ENCODE measurements at regions not wholly inside any gene's neighbourhood (a gene's known extent, or its start where the extent isn't known, plus 50 kb on each side); places are given as distances from the start of the nearest gene placed in this dataset.

DNA sequence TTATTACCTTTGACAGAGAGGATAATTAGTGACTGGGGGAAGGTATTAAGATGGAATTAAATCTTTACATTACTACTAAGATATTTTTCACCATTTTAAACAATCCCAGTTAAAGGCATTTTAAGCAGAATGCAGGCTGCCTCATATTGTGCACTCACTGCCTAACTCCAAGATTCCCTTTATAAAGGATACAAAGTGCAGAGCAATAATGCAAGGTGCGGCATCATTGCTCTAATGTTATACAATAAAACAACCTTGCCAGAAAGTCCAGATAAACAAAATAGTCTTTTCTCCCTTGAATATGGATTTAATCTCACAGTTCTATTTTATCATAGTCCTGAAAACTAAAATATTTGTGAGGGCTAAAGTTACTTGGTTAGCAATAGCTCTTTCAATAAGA, 1031.6 kb upstream of the SEMA6D start:
- TF ChIP-seq, protein P1, sequence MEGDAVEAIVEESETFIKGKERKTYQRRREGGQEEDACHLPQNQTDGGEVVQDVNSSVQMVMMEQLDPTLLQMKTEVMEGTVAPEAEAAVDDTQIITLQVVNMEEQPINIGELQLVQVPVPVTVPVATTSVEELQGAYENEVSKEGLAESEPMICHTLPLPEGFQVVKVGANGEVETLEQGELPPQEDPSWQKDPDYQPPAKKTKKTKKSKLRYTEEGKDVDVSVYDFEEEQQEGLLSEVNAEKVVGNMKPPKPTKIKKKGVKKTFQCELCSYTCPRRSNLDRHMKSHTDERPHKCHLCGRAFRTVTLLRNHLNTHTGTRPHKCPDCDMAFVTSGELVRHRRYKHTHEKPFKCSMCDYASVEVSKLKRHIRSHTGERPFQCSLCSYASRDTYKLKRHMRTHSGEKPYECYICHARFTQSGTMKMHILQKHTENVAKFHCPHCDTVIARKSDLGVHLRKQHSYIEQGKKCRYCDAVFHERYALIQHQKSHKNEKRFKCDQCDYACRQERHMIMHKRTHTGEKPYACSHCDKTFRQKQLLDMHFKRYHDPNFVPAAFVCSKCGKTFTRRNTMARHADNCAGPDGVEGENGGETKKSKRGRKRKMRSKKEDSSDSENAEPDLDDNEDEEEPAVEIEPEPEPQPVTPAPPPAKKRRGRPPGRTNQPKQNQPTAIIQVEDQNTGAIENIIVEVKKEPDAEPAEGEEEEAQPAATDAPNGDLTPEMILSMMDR (IDR thresholded peaks at IDR 0.05; ENCODE audit: low read depth, low read length), result no peak
- in situ Hi-C loops (cut with HindIII; ENCODE audit: low sequenced_read_pairs), result no loop called here
- no peak overlapping the region for H3K4me3 ChIP-seq (ENCODE audit: low read depth, low read length)
- DNase-seq (ENCODE audit: low read depth, low spot score), result no peak

DNA sequence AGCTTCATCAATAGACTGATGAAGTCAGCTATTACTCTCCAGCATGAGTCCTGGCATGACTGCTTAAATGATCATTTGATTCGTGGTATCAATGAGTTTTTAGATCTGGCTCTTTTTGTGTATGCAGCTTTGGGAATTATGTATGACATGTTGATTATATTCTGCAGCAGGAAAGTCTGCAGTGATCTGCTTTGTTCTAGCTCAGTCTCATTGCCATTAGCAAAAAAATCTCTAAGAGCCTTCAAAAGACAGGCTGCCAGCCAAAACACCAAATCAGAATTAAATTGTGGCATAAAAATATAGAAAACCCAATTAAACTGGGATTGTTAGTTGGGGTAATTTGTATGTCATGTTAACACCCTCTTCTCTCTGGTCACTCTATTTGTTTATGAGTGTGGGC, 1021.0 kb upstream of the SEMA6D start:
- TF ChIP-seq, protein P1 (IDR thresholded peaks at IDR 0.05; ENCODE audit: low read depth, low read length), result no peak
- in situ Hi-C loops (cut with HindIII; ENCODE audit: low sequenced_read_pairs), result no loop called here
- H3K4me3 ChIP-seq (ENCODE audit: low read depth, low read length), result no peak overlapping the region
- no peak for DNase-seq (ENCODE audit: low read depth, low spot score)

DNA sequence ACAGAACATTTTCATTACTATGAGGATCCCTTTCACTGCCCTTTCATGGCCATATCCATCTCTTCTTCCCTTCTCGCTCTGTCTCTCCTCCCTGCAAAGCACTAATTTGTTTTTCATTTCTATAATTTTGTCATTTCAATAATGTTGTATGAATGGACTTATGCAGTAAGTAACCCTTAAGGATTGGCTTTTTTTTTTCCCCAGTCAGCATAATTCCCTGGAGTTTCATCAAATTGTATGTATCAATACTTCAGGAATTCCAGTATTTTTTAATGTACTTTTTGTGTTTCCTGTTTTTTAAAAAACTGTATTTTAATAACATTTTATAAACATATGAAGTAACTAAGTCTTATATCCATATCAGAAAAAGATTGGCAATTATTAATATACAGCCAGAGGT, 1016.0 kb upstream of the SEMA6D start:
- in situ Hi-C loops (cut with HindIII; ENCODE audit: low sequenced_read_pairs), result no loop called here
- no peak overlapping the region for H3K4me3 ChIP-seq (ENCODE audit: low read depth, low read length)
- DNase-seq (ENCODE audit: low read depth, low spot score), result no peak
- TF ChIP-seq, protein P1 (IDR thresholded peaks at IDR 0.05; ENCODE audit: low read depth, low read length), result no peak

DNA sequence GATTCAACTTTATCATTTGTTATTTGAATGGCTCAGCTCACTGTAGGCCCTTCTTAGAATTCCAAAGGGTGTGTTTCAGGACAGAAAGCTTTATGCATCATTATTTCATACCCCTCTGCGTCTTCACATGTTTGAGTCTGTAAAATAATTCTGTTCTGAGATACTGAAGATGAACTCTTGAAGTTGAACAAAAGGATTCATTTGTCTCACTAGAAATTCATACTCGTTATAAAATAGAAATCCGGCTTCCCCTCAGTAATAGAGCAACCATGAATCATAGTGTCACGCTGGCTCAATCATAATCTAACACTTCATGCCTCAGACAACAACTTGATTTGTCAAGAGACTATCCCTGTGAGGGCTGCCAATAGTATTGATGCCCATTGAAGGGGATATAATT, 1015.4 kb upstream of the SEMA6D start:
- no peak overlapping the region for H3K4me3 ChIP-seq (ENCODE audit: low read depth, low read length)
- in situ Hi-C loops (cut with HindIII; ENCODE audit: low sequenced_read_pairs), result no loop called here
- TF ChIP-seq, protein P1 (IDR thresholded peaks at IDR 0.05; ENCODE audit: low read depth, low read length), result no peak
- no peak for DNase-seq (ENCODE audit: low read depth, low spot score)

DNA sequence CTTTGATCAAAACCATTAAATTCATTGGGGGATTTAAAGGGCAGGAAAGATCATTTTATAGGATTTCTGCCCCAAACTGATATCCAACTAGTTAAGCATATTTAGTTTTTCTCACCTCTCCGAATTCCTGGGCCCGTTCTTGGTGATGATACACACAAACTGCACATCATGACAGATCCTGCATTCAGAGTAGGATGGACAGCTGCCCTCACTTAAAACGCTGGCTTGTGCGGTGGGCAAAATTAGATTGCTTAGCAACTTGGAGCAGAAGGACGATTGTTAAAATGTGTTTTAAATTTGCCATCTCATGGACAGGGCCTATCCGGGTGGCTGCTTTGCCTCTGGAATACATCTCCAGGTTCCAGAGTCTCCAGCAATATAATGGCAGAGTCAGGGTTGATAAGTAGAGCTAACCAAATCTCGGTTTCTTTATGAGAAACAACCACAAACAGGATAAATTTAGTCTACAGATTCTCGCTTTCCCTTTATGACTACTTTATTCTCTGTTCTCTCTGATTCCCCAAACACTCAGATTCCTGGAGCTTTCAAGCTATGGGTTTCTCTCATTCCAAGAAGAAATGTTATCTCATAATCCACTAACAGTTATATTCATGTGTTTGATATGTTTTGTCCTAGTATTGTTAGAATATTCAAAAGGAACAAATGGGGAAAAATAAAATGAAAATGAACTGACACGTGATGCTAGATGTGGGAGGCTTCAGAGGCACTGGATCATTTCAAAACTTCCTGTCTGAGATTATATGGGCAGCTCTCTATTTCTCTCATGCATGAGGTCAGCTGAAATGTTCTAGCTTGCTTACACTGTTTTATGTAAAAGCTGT, 1014.1 kb upstream of the SEMA6D start:
- H3K4me3 ChIP-seq (ENCODE audit: low read depth, low read length), result no peak overlapping the region
- in situ Hi-C loops (cut with HindIII; ENCODE audit: low sequenced_read_pairs), result no loop called here
- TF ChIP-seq, protein P1 (IDR thresholded peaks at IDR 0.05; ENCODE audit: low read depth, low read length), result no peak
- DNase-seq (ENCODE audit: low read depth, low spot score), result no peak

DNA sequence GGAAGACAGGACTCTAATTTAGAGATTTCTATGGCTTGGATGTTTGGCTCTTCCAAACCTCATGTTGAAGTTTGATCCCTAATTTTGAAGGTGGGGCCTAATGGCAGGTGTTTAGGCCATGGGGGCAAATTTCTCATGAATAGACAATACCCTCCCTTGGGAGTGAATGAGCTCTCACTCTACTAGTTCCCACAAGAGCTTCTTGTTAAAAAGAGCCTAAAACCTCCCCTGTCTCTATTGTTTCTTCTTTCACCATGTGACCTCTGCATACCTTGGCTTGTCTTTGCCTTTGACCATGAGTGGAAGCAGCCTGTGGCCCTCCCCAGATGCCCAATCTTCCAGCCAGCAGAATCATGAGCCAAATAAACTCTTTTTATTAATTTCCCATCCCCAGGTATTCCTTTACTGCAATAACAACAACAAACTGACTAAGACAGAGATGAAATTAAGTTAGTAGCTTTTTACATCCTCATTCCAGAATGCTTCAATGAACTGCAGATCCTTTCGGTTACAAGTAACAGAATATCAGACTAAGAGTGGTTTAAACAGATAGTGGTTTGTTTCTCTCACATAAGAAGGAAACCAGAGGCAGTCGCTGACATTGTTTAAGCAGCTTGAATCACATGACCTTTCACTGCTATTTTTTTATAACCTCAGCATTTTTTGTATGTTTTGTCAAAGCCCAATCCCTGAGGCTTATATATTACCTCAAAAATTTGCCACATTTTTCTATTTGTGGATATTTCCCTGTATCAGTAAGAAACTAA, 1013.3 kb upstream of the SEMA6D start:
- TF ChIP-seq, protein P1 (IDR thresholded peaks at IDR 0.05; ENCODE audit: low read depth, low read length), result no peak
- no peak for DNase-seq (ENCODE audit: low read depth, low spot score)
- no peak overlapping the region for H3K4me3 ChIP-seq (ENCODE audit: low read depth, low read length)
- in situ Hi-C loops (cut with HindIII; ENCODE audit: low sequenced_read_pairs), result no loop called here
